Esophagus squamous epithelium (tissue), 4 donors: ENCODE measurements at regions not wholly inside any gene's neighbourhood (a gene's known extent, or its start where the extent isn't known, plus 50 kb on each side); places are given as distances from the start of the nearest gene placed in this dataset.

Experiments
- CTCF ChIP-seq, 6 experiments: fragments of 450-650 bp in 4 of 6; fragments of 200-600 bp in 2 of 6; sonication (generic) in 2 of 6; IDR thresholded peaks; one replicate each; pipeline ENCODE4 v1.5.1; 2016 to 2019; ENCODE audit warnings: antibody characterized with exemption in 6 of 6, mild to moderate bottlenecking in 4 of 6, moderate library complexity in 4 of 6
- POLR2A ChIP-seq, 4 donors: fragments of 450-650 bp; IDR thresholded peaks; one replicate each; pipeline ENCODE4 v1.6.1; 2017; ENCODE audit warnings: antibody characterized with exemption in 4 of 4, mild to moderate bottlenecking in 4 of 4, moderate library complexity in 3 of 4

- TF ChIP-seq CTCF (IDR thresholded peaks at IDR 0.05), result no peak
- no peak for TF ChIP-seq POLR2A (IDR thresholded peaks at IDR 0.05)
Observed at GRCh38 chr6:14862845-14863244, 383.0 kb upstream of the JARID2 start.
